B cell (primary cell): ENCODE measurements at regions not wholly inside any gene's neighbourhood (a gene's known extent, or its start where the extent isn't known, plus 50 kb on each side); places are given as distances from the start of the nearest gene placed in this dataset.

Experiments
- ATAC-seq: fragments of 200-7000 bp; cut with Tn5 transposase; one replicate; pipeline ENCODE4 v1.10.0; 2021; ENCODE audit warnings: low read depth, mild to moderate bottlenecking, moderate number of reproducible peaks, moderate library complexity
- CTCF ChIA-PET: fragments of 350-600 bp; sonication (Branson Sonifier 250); formaldehyde crosslinking; loops from one replicate; lab custom pipeline; 2021; ENCODE audit warnings: antibody characterized with exemption, inconsistent platforms; lab: Charles Lee
- POLR2A ChIA-PET: fragments of 350-600 bp; sonication (Branson Sonifier 250); formaldehyde crosslinking; loops from one replicate; lab custom pipeline; 2021; ENCODE audit warnings: antibody characterized with exemption; lab: Charles Lee
- DNase-seq: peaks from one replicate; pipeline ENCODE4 v3.0.0; 2013
- H2AFZ ChIP-seq: 2 replicates; pipeline ENCODE4 v1.6.1; 2012; ENCODE audit warnings: mild to moderate bottlenecking, low read depth, low read length; ENCODE audit not compliant: insufficient read depth, poor library complexity, severe bottlenecking
- H3K27ac ChIP-seq, 2 donors: 1 replicate in 1 of 2; 2 replicates in 1 of 2; pipeline ENCODE4 v1.5.1; 2012 to 2013; ENCODE audit warnings: low read length in 2 of 2, mild to moderate bottlenecking in 2 of 2, moderate library complexity in 1 of 2
- H3K27me3 ChIP-seq, 4 experiments: fragments of 200-600 bp in 1 of 4; sonication (generic) in 1 of 4; replicated peaks in 1 of 4; 1 replicate in 2 of 4; 2 replicates in 2 of 4; pipeline versions ENCODE4 v1.6.1 to v1.7.0; 2013 to 2016; ENCODE audit warnings: low read length in 3 of 4, mild to moderate bottlenecking in 2 of 4, mixed read lengths in 1 of 4, moderate library complexity in 1 of 4; ENCODE audit not compliant: insufficient read depth in 4 of 4, control insufficient read depth in 3 of 4; ENCODE audit errors: control extremely low read depth in 1 of 4
- H3K36me3 ChIP-seq, 2 experiments: replicated peaks in 1 of 2; 1 replicate in 1 of 2; 2 replicates in 1 of 2; pipeline versions ENCODE4 v1.6.1 to v1.7.1; 2013; ENCODE audit warnings: low read length in 1 of 2; ENCODE audit not compliant: insufficient read depth in 2 of 2, control insufficient read depth in 1 of 2; ENCODE audit errors: control extremely low read depth in 1 of 2, extremely low read depth in 1 of 2
- H3K4me1 ChIP-seq, 2 donors: fragments of 200-600 bp in 1 of 2; sonication (generic) in 1 of 2; 1 replicate in 1 of 2; 2 replicates in 1 of 2; pipeline versions ENCODE4 v1.5.1 to v1.6.1; 2013 to 2017; ENCODE audit warnings: low read length in 2 of 2; ENCODE audit not compliant: control insufficient read depth in 2 of 2, insufficient read depth in 2 of 2
- H3K4me2 ChIP-seq: replicated peaks from 2 replicates; pipeline ENCODE3; 2012; ENCODE audit warnings: mild to moderate bottlenecking, low read depth, low read length; ENCODE audit not compliant: poor library complexity, severe bottlenecking
- H3K4me3 ChIP-seq, 5 experiments: fragments of 200-600 bp in 1 of 5; sonication (generic) in 1 of 5; 1 replicate in 3 of 5; 2 replicates in 2 of 5; pipeline versions ENCODE4 v1.5.1 to v1.7.0; 2011 to 2016; ENCODE audit warnings: low read length in 4 of 5, mild to moderate bottlenecking in 4 of 5, low read depth in 2 of 5, control low read depth in 1 of 5, moderate library complexity in 1 of 5; ENCODE audit not compliant: insufficient read depth in 1 of 5; ENCODE audit errors: control extremely low read depth in 1 of 5, extremely low read depth in 1 of 5
- H3K79me2 ChIP-seq: fragments of 200-600 bp; sonication (generic); one replicate; pipeline ENCODE4 v1.6.0; 2016; ENCODE audit warnings: low read length; ENCODE audit not compliant: control insufficient read depth, insufficient read depth
- H3K9ac ChIP-seq: fragments of 200-600 bp; sonication (generic); 2 replicates; pipeline ENCODE4 v1.6.1; 2017; ENCODE audit warnings: mild to moderate bottlenecking, low read length, moderate library complexity
- H3K9me3 ChIP-seq, 3 donors: one replicate each; pipeline versions ENCODE4 v1.6.1 to v1.7.1; 2013; ENCODE audit warnings: low read length in 2 of 3; ENCODE audit not compliant: control insufficient read depth in 2 of 3, insufficient read depth in 1 of 3; ENCODE audit errors: control extremely low read depth in 1 of 3
- H4K20me1 ChIP-seq: 2 replicates; pipeline ENCODE4 v1.6.0; 2012; ENCODE audit warnings: mild to moderate bottlenecking, low read length; ENCODE audit not compliant: insufficient read depth, control insufficient read depth, poor library complexity, severe bottlenecking
- H3K27ac Mint-ChIP-seq: one replicate; pipeline ENCODE4 v1.8.0; 2021; ENCODE audit warnings: mixed read lengths
- H3K27me3 Mint-ChIP-seq: one replicate; pipeline ENCODE4 v1.8.0; 2021; ENCODE audit warnings: mixed read lengths
- H3K4me1 Mint-ChIP-seq: one replicate; pipeline ENCODE4 v1.8.0; 2021; ENCODE audit warnings: mixed read lengths
- H3K4me3 Mint-ChIP-seq: one replicate; pipeline ENCODE4 v1.8.0; 2021; ENCODE audit warnings: mixed read lengths
- H3K9me3 Mint-ChIP-seq: one replicate; pipeline ENCODE4 v1.8.0; 2022; ENCODE audit warnings: mixed read lengths; ENCODE audit not compliant: insufficient read depth
- EZH2 ChIP-seq: IDR thresholded peaks from 2 replicates; pipeline ENCODE4 v1.6.1; 2012; ENCODE audit warnings: borderline replicate concordance, low read depth, mild to moderate bottlenecking, moderate library complexity, low read length; ENCODE audit not compliant: insufficient read depth, poor library complexity, severe bottlenecking
- WGBS: methylation state at CpG from one replicate; pipeline ENCODE4 v1.1.5; 2013; ENCODE audit warnings: missing lambda C conversion rate; ENCODE audit not compliant: insufficient coverage; 5-methylcytosine and 5-hydroxymethylcytosine counted together
- intact Hi-C: fragments of 100-400 bp; cut with micrococcal nuclease; formaldehyde crosslinking; loops from one replicate; pipeline ENCODE4 v1.10.0; 2022
- TF ChIP-seq, protein P1 (sequence below): fragments of 200-600 bp; IDR thresholded peaks from one replicate; pipeline ENCODE4 v1.8.0; 2022; ENCODE audit warnings: antibody characterized with exemption, mild to moderate bottlenecking

DNA sequence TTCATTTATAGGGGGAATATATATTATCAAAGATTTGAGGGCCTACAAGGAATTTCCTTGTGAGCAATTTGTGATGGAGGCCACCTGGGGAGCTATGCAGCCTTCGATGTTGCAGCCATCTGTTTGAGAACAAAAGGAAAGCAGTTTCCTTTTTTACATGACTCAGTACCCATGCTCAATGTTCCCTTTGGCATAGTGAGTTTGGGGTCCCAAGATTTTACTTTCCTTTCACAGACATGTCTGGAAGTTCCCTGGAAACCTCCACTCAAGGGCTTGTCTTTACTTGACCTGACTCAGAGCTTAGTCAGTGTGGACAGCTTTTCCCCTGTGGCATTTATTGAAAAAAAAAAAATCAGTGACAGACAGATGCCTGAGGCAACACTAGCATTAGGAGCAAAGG lies 73.5 kb upstream of the VIPR2 start:
- no peak overlapping the region for H3K9ac ChIP-seq
- no peaks in the 10 kb centered on the region for H3K4me1 Mint-ChIP-seq
- H3K36me3 ChIP-seq = no peaks in the 10 kb centered on the region
- DNase-seq (no peak), ATAC-seq (no peak)
- H3K9me3 Mint-ChIP-seq = no peaks in the 10 kb centered on the region
- TF ChIP-seq, protein P1, sequence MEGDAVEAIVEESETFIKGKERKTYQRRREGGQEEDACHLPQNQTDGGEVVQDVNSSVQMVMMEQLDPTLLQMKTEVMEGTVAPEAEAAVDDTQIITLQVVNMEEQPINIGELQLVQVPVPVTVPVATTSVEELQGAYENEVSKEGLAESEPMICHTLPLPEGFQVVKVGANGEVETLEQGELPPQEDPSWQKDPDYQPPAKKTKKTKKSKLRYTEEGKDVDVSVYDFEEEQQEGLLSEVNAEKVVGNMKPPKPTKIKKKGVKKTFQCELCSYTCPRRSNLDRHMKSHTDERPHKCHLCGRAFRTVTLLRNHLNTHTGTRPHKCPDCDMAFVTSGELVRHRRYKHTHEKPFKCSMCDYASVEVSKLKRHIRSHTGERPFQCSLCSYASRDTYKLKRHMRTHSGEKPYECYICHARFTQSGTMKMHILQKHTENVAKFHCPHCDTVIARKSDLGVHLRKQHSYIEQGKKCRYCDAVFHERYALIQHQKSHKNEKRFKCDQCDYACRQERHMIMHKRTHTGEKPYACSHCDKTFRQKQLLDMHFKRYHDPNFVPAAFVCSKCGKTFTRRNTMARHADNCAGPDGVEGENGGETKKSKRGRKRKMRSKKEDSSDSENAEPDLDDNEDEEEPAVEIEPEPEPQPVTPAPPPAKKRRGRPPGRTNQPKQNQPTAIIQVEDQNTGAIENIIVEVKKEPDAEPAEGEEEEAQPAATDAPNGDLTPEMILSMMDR = no peak
- TF ChIP-seq EZH2 = no peak
- H3K79me2 ChIP-seq = no peaks in the 10 kb centered on the region
- ChIA-PET POLR2A (no interaction called here), CTCF (no interaction called here)
- no peak overlapping the region for H3K4me3 Mint-ChIP-seq
- H3K4me3 ChIP-seq = no peak overlapping the region
- H2AFZ ChIP-seq = no peak overlapping the region
- no peaks in the 10 kb centered on the region for H3K9me3 ChIP-seq
- H3K4me1 ChIP-seq = no peaks in the 10 kb centered on the region
- intact Hi-C loops = no loop called here
- WGBS = 50% methylated on average over 1 of the region's 1 CpG
- no peak overlapping the region for H3K27ac Mint-ChIP-seq
- no peaks in the 10 kb centered on the region for H3K27me3 ChIP-seq
- no peaks in the 10 kb centered on the region for H4K20me1 ChIP-seq
- H3K4me2 ChIP-seq = no peak overlapping the region
- H3K27ac ChIP-seq = no peak overlapping the region
- no peaks in the 10 kb centered on the region for H3K27me3 Mint-ChIP-seq

DNA sequence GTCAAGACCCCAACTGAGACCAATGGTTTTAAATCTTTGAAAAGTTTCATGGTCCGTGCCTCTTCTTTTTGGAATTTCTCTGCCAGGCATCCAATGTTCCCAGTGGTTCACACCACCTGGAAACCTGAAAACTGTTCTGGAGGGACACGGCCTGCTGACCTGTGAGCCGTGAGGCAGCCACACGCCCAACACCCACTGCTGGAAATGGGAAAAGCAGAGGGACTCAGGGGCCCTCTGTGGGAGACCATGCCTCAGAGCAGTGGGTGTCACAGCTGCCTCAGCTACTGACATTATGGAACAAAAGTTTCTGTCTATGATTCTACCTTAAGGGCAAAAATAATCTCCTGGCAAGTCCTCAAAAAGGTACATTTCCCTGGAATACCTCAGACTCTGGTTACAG lies 70.4 kb upstream of the VIPR2 start:
- Histone ChIP-seq H3K4me2 (no peak overlapping the region), H3K27ac (no peak overlapping the region), H3K4me1 (no peaks in the 10 kb centered on the region), H3K9me3 (no peaks in the 10 kb centered on the region), H3K36me3 (no peaks in the 10 kb centered on the region), H3K79me2 (no peaks in the 10 kb centered on the region), H3K9ac (no peak overlapping the region), H3K27me3 (no peaks in the 10 kb centered on the region), H2AFZ (no peak overlapping the region), H3K4me3 (no peak overlapping the region), H4K20me1 (no peaks in the 10 kb centered on the region)
- intact Hi-C loops = no loop called here
- Mint-ChIP-seq H3K27me3 (no peaks in the 10 kb centered on the region), H3K27ac (no peak overlapping the region), H3K4me1 (no peaks in the 10 kb centered on the region), H3K9me3 (no peaks in the 10 kb centered on the region), H3K4me3 (no peak overlapping the region)
- WGBS = 87% methylated on average over 4 of the region's 4 CpGs
- TF ChIP-seq, protein P1 = no peak
- no peak for TF ChIP-seq EZH2
- ChIA-PET CTCF (no interaction called here), POLR2A (no interaction called here)
- ATAC-seq (no peak), DNase-seq (no peak)
